H1 (cell line): ENCODE measurements at regions not wholly inside any gene's neighbourhood (a gene's known extent, or its start where the extent isn't known, plus 50 kb on each side); places are given as distances from the start of the nearest gene placed in this dataset.

Experiments used
- CTCF ChIA-PET: fragments of 300-600 bp; sonication (Branson Sonifier 250); formaldehyde crosslinking; loops from one replicate; lab custom pipeline; 2021; ENCODE audit not compliant: partially characterized antibody; lab: Charles Lee
- POLR2A ChIA-PET: fragments of 300-600 bp; sonication (Branson Sonifier 250); formaldehyde crosslinking; loops from one replicate; lab custom pipeline; 2021; ENCODE audit warnings: inconsistent platforms; ENCODE audit not compliant: partially characterized antibody; lab: Charles Lee
- DNase-seq, 2 experiments: peaks; one replicate each; pipeline versions ENCODE4 v3.0.0 to v3.0.0-alpha.2; 2010 to 2022; ENCODE audit warnings: low spot score in 2 of 2, low read depth in 1 of 2, mixed read lengths in 1 of 2
- FAIRE-seq: peaks from 2 replicates; lab custom pipeline; 2011; peaks lifted over from hg19 to GRCh38; lab: Jason Lieb, UNC
- H2AFZ ChIP-seq: 2 replicates; pipeline ENCODE4 v1.8.1; 2012; ENCODE audit warnings: low read length, inconsistent platforms
- H2AK5ac ChIP-seq: 2 replicates; pipeline ENCODE4 v1.6.1; 2013; ENCODE audit warnings: low read depth, low read length
- H2BK120ac ChIP-seq: replicated peaks from 2 replicates; pipeline ENCODE3; 2013; ENCODE audit warnings: low read depth, low read length, inconsistent platforms
- H2BK12ac ChIP-seq: 2 replicates; pipeline ENCODE4 v1.6.1; 2013; ENCODE audit warnings: low read depth, low read length
- H2BK15ac ChIP-seq: 2 replicates; pipeline ENCODE4 v1.6.1; 2013; ENCODE audit warnings: low read length
- H2BK20ac ChIP-seq: 2 replicates; pipeline ENCODE4 v1.6.1; 2013; ENCODE audit warnings: low read length
- H2BK5ac ChIP-seq: 2 replicates; pipeline ENCODE4 v1.6.1; 2013; ENCODE audit warnings: low read depth, low read length
- H3K14ac ChIP-seq: 2 replicates; pipeline ENCODE4 v1.6.1; 2013; ENCODE audit warnings: inconsistent platforms; ENCODE audit not compliant: insufficient read length
- H3K18ac ChIP-seq: 2 replicates; pipeline ENCODE4 v1.6.1; 2013; ENCODE audit warnings: low read length; ENCODE audit errors: extremely low read depth
- H3K23ac ChIP-seq: 2 replicates; pipeline ENCODE4 v1.6.1; 2013; ENCODE audit warnings: inconsistent platforms; ENCODE audit not compliant: insufficient read length
- H3K23me2 ChIP-seq: 2 replicates; pipeline ENCODE4 v1.6.1; 2013; ENCODE audit warnings: low read depth, low read length
- H3K27ac ChIP-seq: 2 replicates; pipeline ENCODE4 v1.6.1; 2011; ENCODE audit warnings: low read depth, low read length, inconsistent platforms
- H3K27me3 ChIP-seq, 4 experiments: replicated peaks in 1 of 4; 1 replicate in 1 of 4; 2 replicates in 3 of 4; pipeline versions ENCODE4 v1.6.1 to v1.8.1; 2011 to 2013; ENCODE audit warnings: low read length in 3 of 4, mild to moderate bottlenecking in 3 of 4, inconsistent platforms in 2 of 4, mixed read lengths in 2 of 4, moderate library complexity in 1 of 4; ENCODE audit not compliant: control insufficient read depth in 3 of 4, insufficient read depth in 3 of 4; ENCODE audit errors: extremely low read depth in 1 of 4
- H3K36me3 ChIP-seq, 4 experiments: 2 replicates each; pipeline versions ENCODE4 v1.6.1 to v1.8.1; 2011 to 2013; ENCODE audit warnings: mild to moderate bottlenecking in 4 of 4, low read length in 3 of 4, moderate library complexity in 2 of 4, control low read depth in 1 of 4, inconsistent platforms in 1 of 4; ENCODE audit not compliant: insufficient read depth in 4 of 4, control insufficient read depth in 2 of 4
- H3K4ac ChIP-seq: replicated peaks from 2 replicates; pipeline ENCODE3; 2013; ENCODE audit warnings: low read length, low read depth, mixed read lengths, inconsistent platforms; ENCODE audit not compliant: insufficient read length
- H3K4me1 ChIP-seq, 4 experiments: replicated peaks in 1 of 4; 1 replicate in 1 of 4; 2 replicates in 3 of 4; pipeline versions ENCODE4 v1.6.1 to v1.8.1; 2011 to 2013; ENCODE audit warnings: low read length in 3 of 4, inconsistent platforms in 2 of 4, mixed read lengths in 1 of 4; ENCODE audit not compliant: insufficient read depth in 4 of 4, control insufficient read depth in 3 of 4
- H3K4me2 ChIP-seq, 2 experiments: 2 replicates each; pipeline versions ENCODE4 v1.6.1 to v1.8.1; 2011 to 2013; ENCODE audit warnings: low read depth in 2 of 2, low read length in 2 of 2, control low read depth in 1 of 2, inconsistent platforms in 1 of 2, mild to moderate bottlenecking in 1 of 2; ENCODE audit not compliant: insufficient read depth in 1 of 2
- H3K4me3 ChIP-seq, 4 experiments: fragments of 200-600, 300-600 bp in 1 of 4; sonication (generic), shearing (Covaris generic), sonication (Bioruptor Twin) in 1 of 4; 2 replicates each; pipeline versions ENCODE4 v1.5.1 to v1.8.1; 2011 to 2016; ENCODE audit warnings: low read length in 4 of 4, low read depth in 3 of 4, control low read depth in 2 of 4, inconsistent platforms in 2 of 4, mild to moderate bottlenecking in 2 of 4, mixed read lengths in 1 of 4, moderate library complexity in 1 of 4; ENCODE audit not compliant: insufficient read depth in 2 of 4; ENCODE audit errors: extremely low read depth in 1 of 4
- H3K56ac ChIP-seq: replicated peaks from 2 replicates; pipeline ENCODE3; 2013; ENCODE audit warnings: low read depth, mild to moderate bottlenecking, mixed read lengths, low read length, inconsistent platforms; ENCODE audit not compliant: insufficient read length
- H3K79me1 ChIP-seq: 2 replicates; pipeline ENCODE4 v1.6.1; 2013; ENCODE audit warnings: low read depth, low read length, control low read depth
- H3K79me2 ChIP-seq, 2 experiments: 2 replicates each; pipeline versions ENCODE4 v1.6.1 to v1.8.1; 2012 to 2013; ENCODE audit warnings: low read length in 2 of 2, mild to moderate bottlenecking in 2 of 2, inconsistent platforms in 1 of 2; ENCODE audit not compliant: insufficient read depth in 2 of 2, control insufficient read depth in 1 of 2
- H3K9ac ChIP-seq, 4 experiments: replicated peaks in 1 of 4; 1 replicate in 1 of 4; 2 replicates in 3 of 4; pipeline versions ENCODE4 v1.6.1 to v1.8.1; 2011 to 2013; ENCODE audit warnings: low read depth in 3 of 4, low read length in 3 of 4, control low read depth in 2 of 4, mild to moderate bottlenecking in 2 of 4, moderate library complexity in 2 of 4, inconsistent platforms in 1 of 4; ENCODE audit errors: extremely low read depth in 1 of 4
- H3K9me3 ChIP-seq, 2 experiments: 2 replicates each; pipeline versions ENCODE4 v1.6.1 to v1.8.1; 2012 to 2013; ENCODE audit warnings: mild to moderate bottlenecking in 2 of 2, moderate library complexity in 2 of 2, control low read depth in 1 of 2, inconsistent platforms in 1 of 2, low read depth in 1 of 2, low read length in 1 of 2, mixed read lengths in 1 of 2; ENCODE audit not compliant: insufficient read depth in 2 of 2
- H4K20me1 ChIP-seq, 2 experiments: replicated peaks in 1 of 2; 2 replicates each; pipeline versions ENCODE3 to v1.8.1; 2011 to 2013; ENCODE audit warnings: inconsistent platforms in 2 of 2, low read length in 2 of 2, mild to moderate bottlenecking in 1 of 2; ENCODE audit not compliant: insufficient read depth in 2 of 2, control insufficient read depth in 1 of 2
- H4K5ac ChIP-seq: 2 replicates; pipeline ENCODE4 v1.6.1; 2013; ENCODE audit warnings: low read length, low read depth, mixed read lengths, inconsistent platforms; ENCODE audit not compliant: insufficient read length
- H4K8ac ChIP-seq: 2 replicates; pipeline ENCODE4 v1.8.0; 2013; ENCODE audit warnings: mild to moderate bottlenecking, moderate library complexity, low read length, inconsistent platforms; ENCODE audit not compliant: insufficient read depth; ENCODE audit errors: extremely low read depth
- H4K91ac ChIP-seq: replicated peaks from 2 replicates; pipeline ENCODE3; 2013; ENCODE audit warnings: low read length, mixed read lengths, inconsistent platforms; ENCODE audit not compliant: insufficient read length
- CHD1 ChIP-seq: IDR thresholded peaks from 2 replicates; pipeline ENCODE4 v1.6.1; 2012; ENCODE audit warnings: low read depth, low read length, improper control_type of control experiment
- CREB1 ChIP-seq: IDR thresholded peaks from 2 replicates; pipeline ENCODE4 v1.6.1; 2012; ENCODE audit warnings: inconsistent platforms
- NANOG ChIP-seq: IDR thresholded peaks from 2 replicates; pipeline ENCODE4 v1.6.1; 2011; ENCODE audit warnings: low read length, low read depth, mild to moderate bottlenecking, inconsistent platforms; ENCODE audit not compliant: insufficient read depth, poor library complexity, severe bottlenecking
- WGBS, 2 experiments: shearing (Covaris generic) in 1 of 2; methylation state at CpG; one replicate each; pipeline versions ENCODE4 v1.1.6 to v1.1.7; 2013 to 2015; ENCODE audit warnings: low lambda C conversion rate in 2 of 2, mixed read lengths in 2 of 2, inconsistent platforms in 1 of 2, low coverage in 1 of 2, missing lambda C conversion rate in 1 of 2; ENCODE audit not compliant: insufficient replicate concordance in 2 of 2, insufficient coverage in 1 of 2, insufficient read length in 1 of 2; ENCODE audit errors: extremely low coverage in 1 of 2, missing lambda C conversion rate in 1 of 2; 5-methylcytosine and 5-hydroxymethylcytosine counted together

DNA sequence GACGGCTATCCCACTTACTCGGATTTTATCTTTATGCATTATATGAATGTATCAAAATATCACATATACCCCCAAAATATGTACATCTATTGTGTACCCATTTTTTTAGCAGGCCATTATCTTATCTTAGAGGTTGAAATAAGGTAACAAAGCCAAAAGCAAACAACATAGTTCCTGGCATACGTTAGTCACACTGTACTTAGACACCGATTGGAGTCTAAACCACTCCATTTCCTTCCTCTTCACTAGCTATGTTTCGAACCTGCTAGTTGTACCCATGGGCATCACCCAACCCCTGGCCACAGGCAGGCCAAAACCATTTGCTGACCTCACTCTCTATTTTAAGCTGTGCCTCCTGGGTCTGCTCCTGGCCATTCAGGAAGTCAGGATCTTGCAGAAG is 66.3 kb downstream of the GRIN2B start:
- Histone ChIP-seq H2BK120ac (no peak overlapping the region), H3K27ac (no peak overlapping the region), H3K79me1 (no peaks in the 10 kb centered on the region), H3K9me3 (no peaks in the 10 kb centered on the region), H2BK12ac (no peak overlapping the region), H2AK5ac (no peak overlapping the region), H3K27me3 (no peaks in the 10 kb centered on the region), H2BK15ac (no peak overlapping the region), H3K14ac (no peak overlapping the region), H3K79me2 (no peaks in the 10 kb centered on the region), H3K4me3 (no peak overlapping the region), H4K8ac (no peak overlapping the region), H3K23me2 (no peaks in the 10 kb centered on the region), H3K23ac (no peak overlapping the region), H2BK5ac (no peak overlapping the region), H3K36me3 (no peaks in the 10 kb centered on the region), H3K4me1 (no peaks in the 10 kb centered on the region), H4K5ac (no peak overlapping the region), H4K91ac (no peak overlapping the region), H3K56ac (no peak overlapping the region), H2BK20ac (no peak overlapping the region), H4K20me1 (no peaks in the 10 kb centered on the region), H3K9ac (no peak overlapping the region), H2AFZ (no peak overlapping the region), H3K4ac (no peak overlapping the region), H3K4me2 (no peak overlapping the region), H3K18ac (no peak overlapping the region)
- no peak for DNase-seq
- no peak for FAIRE-seq
- no peak for TF ChIP-seq CREB1
- TF ChIP-seq NANOG: no peak
- TF ChIP-seq CHD1: no peak
- 93% methylated on average over 5 of the region's 5 CpGs; no CpG with 5 or more reads in 1 of the 2 experiments for WGBS, 2 experiments
- POLR2A ChIA-PET: no interaction called here
- CTCF ChIA-PET: interaction anchor here (1.1 kb wide), 1 partner anchor 51 kb away, joined by 3 read pairs; no protein-coding TSS in a partner anchor
